CD4-positive, alpha-beta T cell treated with Interleukin-4 for 1 hour (primary cell): ENCODE measurements at regions not wholly inside any gene's neighbourhood (a gene's known extent, or its start where the extent isn't known, plus 50 kb on each side); places are given as distances from the start of the nearest gene placed in this dataset.
"Not testable (repeated sequence)": the region's sequence is repeated elsewhere in the genome, so short reads cannot be mapped to it uniquely, and the experiment has no call there.

ENCODE experiments used
- DNase-seq, 2 donors: peaks; one replicate each; pipeline ENCODE4 v3.0.0-alpha.2; 2020 to 2022

DNA sequence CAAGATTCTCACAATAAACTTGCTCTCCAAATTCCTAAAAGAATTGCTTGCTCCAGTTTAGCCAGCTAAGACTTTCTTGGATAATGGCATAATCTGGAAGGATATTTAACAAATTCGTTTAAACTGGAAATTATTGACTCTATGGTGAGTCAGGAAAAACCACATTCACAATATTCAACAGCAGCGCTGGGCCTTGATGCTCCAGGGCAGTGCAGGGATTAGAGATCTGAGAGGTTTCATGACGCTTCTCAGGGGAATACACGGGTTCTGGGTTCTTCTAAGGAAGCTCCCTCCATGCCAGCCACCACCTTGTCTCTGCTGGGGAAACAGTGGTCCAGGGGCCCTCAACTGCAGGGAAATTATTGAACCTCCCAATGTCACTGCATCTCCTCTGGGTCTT, 123.3 kb upstream of the FAM20C start:
- DNase-seq: not testable (repeated sequence)

DNA sequence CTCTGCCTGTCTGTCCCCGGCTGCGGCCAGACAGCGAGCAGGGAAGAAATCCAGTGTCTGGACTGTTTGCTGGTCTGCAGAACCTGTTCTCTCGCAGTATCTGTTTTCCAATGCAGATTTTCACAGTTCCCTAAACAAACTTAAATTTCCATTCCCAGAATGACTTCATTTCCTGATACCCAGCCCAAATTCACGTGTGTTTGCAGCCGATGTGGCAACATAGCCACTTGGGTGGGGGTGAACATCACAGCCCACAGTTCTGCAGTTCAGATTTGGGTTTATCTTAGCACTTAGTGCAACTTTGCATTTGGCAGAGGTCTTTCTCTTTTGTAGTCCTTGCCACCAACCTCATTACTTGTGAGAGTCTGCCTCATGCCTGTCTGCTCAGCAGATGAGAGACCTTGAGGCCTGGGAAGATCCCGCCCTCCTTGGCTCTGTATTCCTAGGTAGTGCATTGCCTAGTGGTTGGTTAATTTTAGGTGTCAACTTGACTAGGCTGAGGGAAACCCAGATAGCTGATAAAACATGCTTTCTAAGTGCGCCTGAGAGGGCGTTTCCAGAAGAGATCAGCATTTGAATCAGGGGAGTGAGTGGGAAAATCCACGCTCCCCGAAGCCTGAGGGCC, 122.8 kb upstream of the FAM20C start:
- DNase-seq: not testable (repeated sequence)

DNA sequence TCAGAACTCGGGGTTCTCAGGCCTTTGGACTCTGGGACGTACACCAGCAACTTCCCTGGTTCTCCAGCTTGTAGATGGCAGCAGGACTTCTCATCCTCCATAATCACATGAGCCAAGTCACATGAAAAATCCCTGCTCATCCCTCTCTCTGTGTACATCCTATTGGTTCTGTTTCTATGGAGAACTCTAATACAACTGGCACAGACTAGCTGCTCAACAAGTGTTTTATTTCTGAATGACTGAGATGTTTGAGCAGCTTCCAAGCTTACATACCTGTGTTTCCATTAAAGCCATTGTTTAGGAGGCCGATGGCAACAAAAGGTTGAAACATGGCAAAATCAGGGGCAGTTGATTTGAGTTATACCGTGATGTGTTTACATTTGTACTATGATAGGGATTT, 122.2 kb upstream of the FAM20C start:
- not testable (repeated sequence) for DNase-seq

DNA sequence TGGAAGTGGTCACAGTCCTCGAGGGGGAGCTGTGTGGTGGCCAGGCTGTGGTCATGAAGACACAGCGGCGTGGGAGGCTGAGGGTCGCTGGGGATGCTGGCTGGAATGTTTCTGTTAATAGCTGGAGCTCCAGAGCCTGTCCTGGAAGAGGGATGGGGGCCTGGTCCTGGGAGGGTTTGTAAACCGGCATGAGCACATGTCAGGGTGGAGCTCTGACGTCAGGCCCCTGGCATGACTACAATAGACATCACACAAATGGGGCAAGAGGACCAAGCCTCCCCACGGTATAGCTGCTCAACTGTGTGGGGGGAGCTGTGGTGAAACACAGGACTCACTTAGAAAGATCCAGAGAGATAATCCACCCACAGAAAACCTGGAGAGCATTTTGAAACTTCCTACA, 121.4 kb upstream of the FAM20C start:
- DNase-seq: not testable (repeated sequence)

DNA sequence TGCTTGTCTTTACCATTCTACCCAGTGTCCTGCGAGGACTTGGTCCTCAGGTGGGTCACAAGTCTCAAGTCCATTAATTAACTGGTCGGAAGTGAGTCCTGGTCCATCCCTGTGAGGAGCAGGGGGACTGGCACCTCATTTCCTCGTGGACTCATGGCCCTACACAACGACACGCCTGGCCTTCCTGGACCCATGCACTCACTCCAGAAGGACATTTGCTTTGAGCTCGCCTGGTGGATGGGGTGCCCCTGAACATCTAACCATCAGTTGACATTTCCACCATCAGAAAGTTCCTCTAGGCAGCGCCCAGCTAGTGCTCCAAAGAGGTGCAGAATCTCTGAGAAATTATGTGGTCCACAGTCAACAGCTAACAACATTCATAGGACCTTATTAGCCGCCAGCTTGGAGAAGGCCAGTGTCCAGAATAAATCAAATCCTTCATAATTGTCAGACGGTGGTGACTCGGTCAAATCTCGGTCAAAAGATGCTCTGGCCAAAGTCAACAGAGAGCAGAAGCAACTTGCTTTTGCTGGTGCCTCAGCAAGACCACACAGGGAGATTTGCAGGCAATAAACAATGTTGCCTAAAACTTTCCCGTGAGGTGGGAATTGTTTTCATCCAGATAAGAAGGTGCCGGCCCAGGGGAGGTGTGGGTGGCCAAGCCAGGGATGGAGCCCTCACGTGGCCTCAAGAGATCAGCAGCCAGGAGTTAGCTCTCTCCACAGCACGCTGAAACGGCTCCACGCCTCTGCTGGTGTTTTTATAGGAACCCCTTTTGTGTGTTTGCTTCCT, 119.9 kb upstream of the FAM20C start:
- not testable (repeated sequence) for DNase-seq

DNA sequence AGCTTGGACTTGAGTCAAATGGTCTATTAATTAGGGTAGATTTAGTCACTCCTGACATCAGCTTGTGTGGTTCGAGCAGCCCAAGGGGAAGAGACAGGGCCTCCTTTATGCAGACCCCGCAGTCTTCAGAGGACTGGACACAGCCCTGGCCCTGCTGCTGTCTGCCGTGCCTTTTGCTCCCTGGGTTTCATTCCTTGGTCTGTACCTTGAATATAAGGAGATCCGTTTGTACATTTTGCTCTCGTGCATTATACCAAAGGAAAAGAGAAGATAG, 119.4 kb upstream of the FAM20C start:
- not testable (repeated sequence) for DNase-seq

DNA sequence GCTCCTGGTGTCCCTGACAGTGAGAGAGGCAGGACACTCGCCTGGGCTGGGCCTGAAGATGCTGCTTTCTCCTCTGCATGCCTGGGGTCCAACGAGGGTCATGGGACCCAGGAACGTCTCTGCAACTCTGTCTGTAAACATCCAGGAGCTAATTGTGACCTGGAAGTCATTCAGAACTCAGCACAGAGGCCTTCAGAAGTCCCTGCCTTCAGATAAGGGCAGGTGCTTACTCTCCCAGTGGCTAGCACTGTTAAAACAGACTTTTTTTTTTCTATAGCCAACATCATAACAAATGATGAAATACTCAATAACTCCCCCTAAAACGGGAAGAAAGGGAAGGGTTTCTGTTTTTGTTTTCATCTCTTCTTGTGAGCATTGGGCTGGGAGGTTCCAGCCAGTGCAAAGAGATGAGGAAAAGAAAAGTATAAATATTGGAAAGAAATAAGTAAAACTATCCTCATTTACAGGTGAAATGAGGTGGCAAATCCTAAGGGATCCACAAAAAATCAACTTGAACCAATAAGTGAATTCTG, 118.3 kb upstream of the FAM20C start:
- DNase-seq: not testable (repeated sequence)

DNA sequence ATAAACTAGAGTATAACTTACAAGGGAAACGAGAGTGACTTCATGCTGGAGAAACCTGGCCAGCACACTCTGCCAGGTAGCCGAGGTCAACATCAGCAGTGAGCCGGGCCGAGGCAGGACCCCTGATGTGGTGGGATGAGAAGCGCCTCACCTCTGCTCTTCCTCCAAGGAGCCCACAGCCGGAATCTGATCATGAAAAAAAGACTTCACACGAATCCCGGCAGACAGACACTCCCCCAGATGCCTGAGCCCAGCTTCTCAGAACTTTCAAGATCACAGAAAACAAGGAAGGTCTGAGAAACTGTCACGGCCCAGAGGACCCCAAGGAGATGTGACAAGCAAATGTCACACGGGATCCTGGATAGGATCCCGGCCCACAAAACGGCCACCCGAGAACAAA, 116.9 kb upstream of the FAM20C start:
- not testable (repeated sequence) for DNase-seq

DNA sequence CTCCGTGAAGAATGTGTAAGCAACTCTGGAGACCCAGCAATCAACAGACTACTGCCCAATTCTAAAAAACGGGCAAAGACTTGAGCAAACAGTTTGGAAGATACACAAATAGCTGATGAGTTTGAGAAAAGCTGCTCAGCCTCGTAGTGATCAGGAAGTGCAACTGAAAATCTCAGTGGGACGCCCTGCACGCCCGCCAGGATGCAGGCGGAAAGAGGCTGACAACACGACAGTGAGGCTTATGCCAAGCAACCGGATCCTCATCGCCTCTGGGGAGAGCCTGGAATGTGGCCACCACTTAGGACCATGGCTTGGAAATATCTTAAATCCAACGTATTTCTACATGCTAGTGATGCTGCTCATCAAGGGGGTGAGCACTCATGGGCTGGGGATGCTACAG, 116.2 kb upstream of the FAM20C start:
- DNase-seq: not testable (repeated sequence)

DNA sequence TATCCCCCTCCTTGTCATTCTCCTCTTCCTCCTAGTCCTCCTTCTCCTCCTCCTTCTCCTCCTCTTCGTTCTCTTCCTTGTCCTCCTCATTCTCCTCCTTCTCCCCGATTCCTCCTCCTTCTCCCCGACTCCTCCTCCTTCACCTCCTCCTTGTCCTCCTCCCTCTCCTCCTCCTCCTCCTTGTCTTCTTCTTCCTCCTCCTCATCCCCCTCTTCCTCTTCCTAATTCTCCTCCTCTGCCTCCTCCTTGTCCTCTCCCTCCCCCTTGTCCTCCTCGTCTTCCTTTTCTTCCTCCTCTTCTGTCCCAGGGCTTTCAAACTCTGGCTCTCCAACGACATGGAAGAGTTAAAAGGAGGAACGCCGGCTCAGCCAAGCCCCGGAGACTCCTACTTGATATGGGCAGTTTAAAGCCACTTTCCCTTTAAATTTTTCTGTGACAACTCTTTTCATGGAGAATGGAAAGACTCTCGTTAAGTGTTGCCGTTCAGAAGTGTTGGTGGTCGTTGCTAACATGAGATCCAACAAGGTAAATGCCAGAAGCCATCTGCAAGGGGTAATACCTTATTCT, 115.5 kb upstream of the FAM20C start:
- not testable (repeated sequence) for DNase-seq

DNA sequence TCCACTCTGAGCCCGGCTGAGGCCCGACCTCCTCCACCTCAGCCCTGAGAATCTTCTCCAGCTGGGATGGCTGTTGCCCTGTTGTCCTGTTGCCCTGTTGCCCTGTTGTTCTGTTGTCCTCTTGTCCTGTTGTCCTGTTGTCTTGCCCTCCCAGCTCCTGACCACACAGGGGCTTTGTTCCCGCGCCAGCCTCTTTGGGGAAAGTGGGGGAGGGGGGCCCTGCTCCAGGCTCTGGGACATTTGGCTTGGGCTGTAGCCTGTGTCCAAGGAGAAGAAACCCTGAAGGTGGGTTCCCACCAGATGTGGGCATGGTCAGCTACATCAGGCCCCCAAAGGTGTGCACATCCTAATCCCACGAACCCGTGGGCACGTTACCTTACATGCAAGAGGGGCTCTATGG, 113.5 kb upstream of the FAM20C start:
- not testable (repeated sequence) for DNase-seq

DNA sequence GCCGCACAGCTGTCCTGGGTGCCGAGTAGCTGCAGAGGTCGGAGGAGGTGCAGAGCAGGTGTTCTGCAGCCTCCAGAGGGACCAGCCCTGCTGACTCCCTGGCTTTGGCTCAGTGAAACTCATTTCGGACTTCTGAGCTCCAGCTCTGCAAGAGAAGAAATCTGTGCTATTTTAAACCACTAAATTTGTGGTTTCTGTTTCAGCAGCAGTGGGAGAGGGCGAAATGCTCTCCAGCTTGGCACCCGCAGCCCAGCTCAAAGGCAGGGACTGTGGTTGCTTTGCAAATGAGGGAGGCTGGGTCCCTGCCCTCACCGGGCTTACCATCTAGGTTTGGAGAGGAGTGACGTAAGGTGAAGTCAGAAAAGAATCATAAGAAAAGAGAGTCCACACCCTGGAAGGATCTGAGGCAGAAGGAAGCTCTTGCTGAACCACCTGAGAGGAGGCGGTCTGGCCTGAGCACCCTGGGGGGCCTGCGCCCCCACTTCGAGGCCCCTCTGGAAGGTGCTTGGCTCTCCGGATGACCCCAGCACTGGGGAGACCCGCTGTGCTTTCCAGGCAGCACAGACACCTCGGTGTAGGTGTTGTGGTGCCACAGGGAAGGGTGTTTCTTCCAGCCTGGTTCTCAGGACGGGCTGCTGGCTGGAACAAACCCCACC, 112.8 kb upstream of the FAM20C start:
- DNase-seq: not testable (repeated sequence)

DNA sequence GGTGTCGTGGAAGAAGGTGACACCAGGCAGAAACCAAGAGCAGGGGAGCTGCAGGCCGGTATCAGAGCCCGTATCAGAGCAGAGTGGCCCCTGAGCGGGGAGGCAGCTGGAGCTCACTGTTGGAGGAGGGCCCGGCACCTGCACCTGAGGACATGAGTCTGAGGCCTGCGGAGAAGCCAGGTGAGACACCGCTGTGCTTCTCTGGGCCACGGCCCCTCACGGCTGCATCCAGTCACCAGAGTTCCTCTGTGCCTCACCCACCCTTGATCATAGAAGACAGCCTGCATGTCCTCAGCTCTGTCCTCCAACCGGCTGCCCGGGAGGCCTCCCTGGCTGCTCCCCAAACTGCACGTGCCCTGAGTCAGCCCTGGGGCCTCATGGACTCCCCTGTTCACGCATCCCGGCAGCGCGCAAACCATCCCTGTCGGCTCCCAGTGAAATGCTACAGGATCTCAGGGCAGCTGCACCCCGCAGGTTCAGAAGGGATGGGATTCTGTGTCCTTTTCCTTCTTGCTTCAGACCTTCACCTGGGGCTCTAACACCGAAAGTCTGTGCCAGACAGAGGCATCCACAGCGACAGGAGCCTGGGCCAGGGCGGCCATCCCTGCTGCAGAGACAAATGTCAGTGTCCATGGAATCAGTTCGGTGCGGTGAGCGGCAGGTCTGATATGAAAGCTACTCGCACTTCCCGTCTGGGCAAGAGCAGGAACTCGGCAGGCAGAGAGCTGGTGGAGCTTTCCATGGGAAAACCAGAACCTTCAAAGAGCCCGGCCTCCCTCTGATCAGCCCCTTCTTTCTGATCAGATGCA, 111.9 kb upstream of the FAM20C start:
- no peak for DNase-seq

DNA sequence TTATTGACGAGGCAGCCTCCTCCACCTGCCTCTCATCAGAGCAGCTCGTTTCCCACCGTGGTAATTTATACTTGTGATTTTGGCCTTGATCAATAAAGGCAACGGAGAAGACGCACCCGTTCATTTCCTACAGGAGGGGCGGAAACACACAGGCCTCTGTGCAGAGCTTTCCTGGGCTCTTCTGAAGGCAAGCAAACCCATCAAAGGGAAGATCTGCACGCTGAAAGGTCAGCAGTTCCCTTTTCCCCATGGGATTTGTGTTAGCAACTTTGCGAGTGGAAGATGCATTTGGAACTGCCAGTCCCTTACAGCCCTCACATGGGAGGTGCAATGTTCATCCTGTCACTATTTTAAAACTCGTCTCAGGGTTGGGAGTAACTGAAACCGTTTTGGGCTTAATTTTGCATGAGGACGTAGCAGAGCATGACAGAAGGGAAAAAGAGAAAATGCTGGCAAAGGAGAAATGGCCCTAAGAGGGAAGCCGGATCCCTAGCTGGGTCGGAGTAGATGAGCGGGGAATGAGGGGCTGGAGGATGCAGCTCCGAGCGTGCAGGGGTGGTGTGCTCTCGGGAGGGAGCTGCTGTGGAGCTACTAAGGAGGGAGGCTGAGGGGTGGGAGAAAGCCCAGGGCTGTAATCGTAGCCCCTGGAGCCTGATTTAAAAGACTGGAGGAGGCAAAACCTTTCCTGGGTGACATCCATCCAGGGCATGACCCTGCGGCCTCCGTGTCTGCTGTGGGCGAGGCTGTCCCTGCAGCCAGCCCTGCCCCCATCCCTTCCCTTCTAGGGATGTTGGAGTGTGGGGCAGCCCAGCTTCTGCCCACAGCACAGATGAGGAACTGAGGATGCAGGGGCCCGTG, 111.1 kb upstream of the FAM20C start:
- DNase-seq: no peak

DNA sequence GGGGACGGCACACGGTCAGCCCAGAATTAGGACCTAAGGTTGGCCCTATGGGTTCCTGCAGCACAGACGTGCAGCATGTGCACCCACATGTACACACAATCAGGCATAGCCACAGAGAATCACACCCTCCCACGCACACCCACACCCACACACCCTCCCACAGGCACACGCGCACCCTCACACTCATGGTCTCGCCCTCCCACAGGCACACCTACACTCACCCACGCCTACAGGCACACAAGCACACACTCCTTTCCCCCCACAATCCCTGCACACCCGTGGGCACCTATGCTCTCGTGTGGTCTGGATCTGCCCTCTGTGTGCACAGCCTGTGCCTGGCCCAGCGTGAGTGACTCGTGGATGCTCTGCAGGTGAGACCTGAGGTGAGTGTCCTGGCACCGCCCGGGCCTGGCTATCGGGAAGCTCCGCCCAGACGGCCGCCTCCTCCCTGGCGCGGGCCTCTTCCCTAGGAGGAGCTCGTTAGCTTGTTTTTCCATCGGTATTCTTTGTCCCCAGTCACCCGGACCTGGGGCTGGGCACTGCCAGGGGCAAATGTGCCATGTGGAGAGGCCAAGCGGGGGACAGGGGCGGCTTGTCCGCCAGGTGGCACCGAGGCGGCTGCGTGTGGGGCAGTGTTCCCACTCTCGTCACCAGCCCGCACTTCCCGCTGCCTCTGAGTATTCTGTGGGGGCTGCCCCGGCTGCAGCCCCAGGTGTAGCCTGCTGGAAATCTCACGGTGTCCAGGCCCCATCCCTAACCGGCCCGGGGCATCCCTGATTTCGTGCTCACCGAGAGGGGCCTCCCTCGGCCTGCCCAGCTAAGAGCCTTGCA, 110.2 kb upstream of the FAM20C start:
- no peak for DNase-seq

DNA sequence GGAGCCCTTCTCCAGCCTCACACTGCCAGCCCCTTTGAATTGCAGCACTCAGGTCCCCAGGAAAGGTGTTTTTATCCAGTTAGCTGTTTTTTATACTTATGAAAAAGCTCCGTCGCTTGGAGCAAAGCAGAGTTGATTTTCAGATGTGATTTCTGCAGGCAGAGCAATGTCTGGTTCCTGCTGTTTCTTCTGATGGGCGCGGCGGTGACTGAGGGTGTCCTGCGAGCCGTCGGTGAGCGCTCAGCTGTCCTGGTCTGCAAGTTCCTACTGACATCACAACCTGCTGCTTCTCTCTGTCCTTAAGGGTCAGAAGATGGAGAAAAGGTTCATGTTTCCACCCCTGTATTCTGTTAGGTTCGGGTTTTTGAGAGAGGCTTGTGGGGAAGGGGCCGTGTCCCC, 109.6 kb upstream of the FAM20C start:
- DNase-seq: no peak

DNA sequence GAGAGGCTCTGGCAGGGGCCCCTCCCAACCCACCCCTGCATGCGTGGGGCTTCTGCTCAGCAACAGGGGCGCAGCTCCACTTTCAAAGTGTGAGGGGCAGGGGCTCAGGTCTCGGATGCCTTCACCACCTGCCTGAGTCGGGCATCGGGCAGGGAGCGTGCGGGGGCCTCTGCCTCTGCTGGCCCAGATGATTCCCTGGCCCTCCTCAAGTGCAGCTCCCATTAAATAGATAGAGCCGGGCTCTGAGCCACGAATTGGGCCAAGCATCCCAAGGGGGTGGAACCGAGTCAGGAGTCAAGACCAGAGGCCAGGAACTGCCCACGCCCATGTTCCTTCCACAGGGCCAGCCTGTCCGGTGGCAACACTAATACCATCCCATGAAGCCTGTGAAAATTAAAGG, 108.9 kb upstream of the FAM20C start:
- no peak for DNase-seq

DNA sequence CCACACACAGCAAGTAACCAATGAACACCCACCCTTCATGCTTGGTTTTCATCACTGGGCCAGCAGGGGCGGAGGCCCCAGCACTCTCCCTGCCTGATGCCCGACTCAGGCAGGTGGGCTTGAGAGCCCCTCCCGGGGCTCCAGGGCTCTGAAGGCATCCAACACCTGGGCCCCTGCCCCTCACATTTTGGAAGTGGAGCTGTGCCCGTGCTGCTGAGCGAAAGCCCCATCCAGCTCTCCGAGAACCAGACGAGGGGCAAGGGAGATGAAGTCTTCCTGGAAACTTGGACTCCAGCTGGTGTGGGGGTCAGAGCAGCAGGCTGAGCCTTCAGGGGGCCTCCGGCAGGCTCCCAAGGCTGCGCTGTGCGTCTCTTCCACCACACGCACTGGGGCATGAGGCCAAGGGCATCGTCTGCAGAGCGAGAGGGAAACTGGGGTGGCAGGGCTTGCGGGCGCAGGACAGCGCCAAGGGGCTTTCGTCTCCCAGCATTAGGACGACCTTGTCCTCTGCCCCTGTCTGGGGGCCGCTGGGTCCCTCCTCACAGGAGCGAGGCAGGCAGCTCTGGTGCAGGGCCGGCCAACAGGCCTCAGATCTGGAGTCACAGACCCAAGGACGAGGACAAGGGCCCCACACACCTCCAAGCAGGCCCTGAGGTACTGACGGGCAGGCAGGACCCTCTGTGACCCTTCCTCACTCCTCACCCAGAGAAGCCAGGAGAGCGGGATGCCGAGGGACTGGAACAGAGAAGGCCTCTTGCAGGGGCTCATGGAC, 108.3 kb upstream of the FAM20C start:
- DNase-seq: no peak

DNA sequence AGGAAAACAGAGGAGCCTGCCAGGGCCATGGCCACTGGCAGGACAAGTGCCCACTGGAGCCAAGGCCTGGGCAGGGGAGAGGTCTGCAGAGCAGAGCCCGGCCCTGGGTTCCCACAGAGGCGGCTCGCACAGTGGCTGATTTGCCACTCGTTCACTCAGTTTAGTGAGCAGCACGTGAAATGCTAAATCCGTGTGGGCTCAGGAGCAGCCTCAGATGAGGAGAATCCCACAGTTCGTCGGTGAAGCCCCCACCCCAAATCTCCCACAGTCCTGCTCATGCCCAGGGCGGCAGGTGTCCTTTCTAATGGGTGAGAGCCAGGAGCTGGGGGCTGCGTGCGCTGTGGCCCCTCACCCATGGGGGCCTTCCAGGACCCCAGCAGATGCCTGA, 107.7 kb upstream of the FAM20C start:
- DNase-seq: no peak
